Endodermal cell (in vitro differentiated cells): ENCODE measurements at regions not wholly inside any gene's neighbourhood (a gene's known extent, or its start where the extent isn't known, plus 50 kb on each side); places are given as distances from the start of the nearest gene placed in this dataset.
A peak's percentile ranks its signal among the peaks of the same experiment; 100 is the strongest.

ENCODE experiments used
- DNase-seq: peaks from one replicate; pipeline ENCODE4 v3.0.0-alpha.2; 2017
- H3K27ac ChIP-seq: 2 replicates; pipeline ENCODE4 v1.5.1; 2013; ENCODE audit warnings: mild to moderate bottlenecking, low read depth, low read length, moderate library complexity
- H3K27me3 ChIP-seq: 2 replicates; pipeline ENCODE4 v1.6.1; 2013; ENCODE audit warnings: mild to moderate bottlenecking, low read length, moderate library complexity; ENCODE audit not compliant: insufficient read depth, control insufficient read depth, poor library complexity, severe bottlenecking
- H3K36me3 ChIP-seq: 2 replicates; pipeline ENCODE4 v1.7.0; 2013; ENCODE audit warnings: mild to moderate bottlenecking, low read length, moderate library complexity; ENCODE audit not compliant: control insufficient read depth, insufficient read depth
- H3K4me1 ChIP-seq: one replicate; pipeline ENCODE4 v1.7.0; 2013; ENCODE audit warnings: low read length; ENCODE audit not compliant: control insufficient read depth, insufficient read depth
- H3K4me3 ChIP-seq: 2 replicates; pipeline ENCODE4 v1.5.1; 2013; ENCODE audit warnings: mild to moderate bottlenecking, low read length, moderate library complexity
- H3K9ac ChIP-seq: 2 replicates; pipeline ENCODE4 v1.6.1; 2013; ENCODE audit warnings: mild to moderate bottlenecking, low read length, moderate library complexity; ENCODE audit not compliant: poor library complexity, severe bottlenecking; ENCODE audit errors: extremely low read depth
- H3K9me3 ChIP-seq: 2 replicates; pipeline ENCODE4 v1.6.1; 2013; ENCODE audit warnings: mild to moderate bottlenecking, low read length, moderate library complexity; ENCODE audit not compliant: control insufficient read depth
- H3K27ac Mint-ChIP-seq: 2 replicates; pipeline ENCODE4 v1.8.0; 2020; ENCODE audit warnings: mixed read lengths
- H3K27me3 Mint-ChIP-seq: 2 replicates; pipeline ENCODE4 v1.8.0; 2021; ENCODE audit warnings: mild to moderate bottlenecking, mixed read lengths; ENCODE audit not compliant: insufficient read depth
- H3K36me3 Mint-ChIP-seq: 2 replicates; pipeline ENCODE4 v1.8.0; 2020; ENCODE audit warnings: low read depth, mixed read lengths
- H3K4me1 Mint-ChIP-seq: 2 replicates; pipeline ENCODE4 v1.8.0; 2020; ENCODE audit warnings: mixed read lengths
- H3K4me3 Mint-ChIP-seq: 2 replicates; pipeline ENCODE4 v1.8.0; 2020; ENCODE audit warnings: mild to moderate bottlenecking, moderate library complexity, mixed read lengths
- H3K9me3 Mint-ChIP-seq: 2 replicates; pipeline ENCODE4 v1.8.0; 2020; ENCODE audit warnings: mild to moderate bottlenecking, mixed read lengths
- WGBS, 2 experiments: methylation state at CpG; one replicate each; pipeline versions ENCODE4 v1.1.5 to v1.1.7; 2013; ENCODE audit warnings: missing lambda C conversion rate in 2 of 2, mixed read lengths in 1 of 2; ENCODE audit not compliant: insufficient coverage in 1 of 2, insufficient read length in 1 of 2; 5-methylcytosine and 5-hydroxymethylcytosine counted together
- TF ChIP-seq, protein P1 (sequence below): fragments of 200-600 bp; sonication (generic); conservative IDR thresholded peaks from 2 replicates; pipeline ENCODE4 v1.5.0; 2021; ENCODE audit warnings: antibody characterized with exemption, mild to moderate bottlenecking

DNA sequence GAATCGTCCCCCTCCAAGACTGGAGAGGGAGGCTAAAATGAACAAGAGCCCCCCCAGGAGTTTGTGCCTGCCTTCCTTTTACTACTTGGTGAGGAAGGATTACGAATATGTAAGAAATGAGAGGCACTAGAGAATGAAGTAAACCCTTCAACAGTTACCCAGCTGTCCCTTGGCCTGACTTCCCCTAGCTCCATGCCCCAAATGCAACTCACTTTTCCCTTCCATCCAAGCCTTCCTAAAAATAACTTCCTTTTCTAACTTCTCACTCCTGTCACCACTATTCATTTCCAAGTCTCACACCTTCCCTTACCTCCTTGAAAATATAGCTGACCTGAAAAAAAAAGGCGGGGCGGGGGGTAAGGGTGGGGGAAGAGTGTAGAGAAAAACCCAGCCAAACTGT lies 96.6 kb upstream of the HNRNPU start:
- Mint-ChIP-seq H3K27me3 (no peaks in the 10 kb centered on the region), H3K4me1 (peaks cover 22% of the 10 kb centered on the region), H3K9me3 (no peaks in the 10 kb centered on the region), H3K27ac (peak overlapping the region; percentile 79), H3K4me3 (no peak overlapping the region), H3K36me3 (no peaks in the 10 kb centered on the region)
- TF ChIP-seq, protein P1, sequence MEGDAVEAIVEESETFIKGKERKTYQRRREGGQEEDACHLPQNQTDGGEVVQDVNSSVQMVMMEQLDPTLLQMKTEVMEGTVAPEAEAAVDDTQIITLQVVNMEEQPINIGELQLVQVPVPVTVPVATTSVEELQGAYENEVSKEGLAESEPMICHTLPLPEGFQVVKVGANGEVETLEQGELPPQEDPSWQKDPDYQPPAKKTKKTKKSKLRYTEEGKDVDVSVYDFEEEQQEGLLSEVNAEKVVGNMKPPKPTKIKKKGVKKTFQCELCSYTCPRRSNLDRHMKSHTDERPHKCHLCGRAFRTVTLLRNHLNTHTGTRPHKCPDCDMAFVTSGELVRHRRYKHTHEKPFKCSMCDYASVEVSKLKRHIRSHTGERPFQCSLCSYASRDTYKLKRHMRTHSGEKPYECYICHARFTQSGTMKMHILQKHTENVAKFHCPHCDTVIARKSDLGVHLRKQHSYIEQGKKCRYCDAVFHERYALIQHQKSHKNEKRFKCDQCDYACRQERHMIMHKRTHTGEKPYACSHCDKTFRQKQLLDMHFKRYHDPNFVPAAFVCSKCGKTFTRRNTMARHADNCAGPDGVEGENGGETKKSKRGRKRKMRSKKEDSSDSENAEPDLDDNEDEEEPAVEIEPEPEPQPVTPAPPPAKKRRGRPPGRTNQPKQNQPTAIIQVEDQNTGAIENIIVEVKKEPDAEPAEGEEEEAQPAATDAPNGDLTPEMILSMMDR = no peak
- H3K9me3 ChIP-seq = no peaks in the 10 kb centered on the region
- no peak overlapping the region for H3K27ac ChIP-seq
- no peak for DNase-seq
- 87 to 89% methylated on average over 3 to 4 of the region's 4 CpGs for WGBS, 2 experiments
- no peak overlapping the region for H3K4me3 ChIP-seq
- H3K9ac ChIP-seq = no peak overlapping the region
- H3K4me1 ChIP-seq = peaks cover 2% of the 10 kb centered on the region
- H3K36me3 ChIP-seq = no peaks in the 10 kb centered on the region
- H3K27me3 ChIP-seq = no peaks in the 10 kb centered on the region

DNA sequence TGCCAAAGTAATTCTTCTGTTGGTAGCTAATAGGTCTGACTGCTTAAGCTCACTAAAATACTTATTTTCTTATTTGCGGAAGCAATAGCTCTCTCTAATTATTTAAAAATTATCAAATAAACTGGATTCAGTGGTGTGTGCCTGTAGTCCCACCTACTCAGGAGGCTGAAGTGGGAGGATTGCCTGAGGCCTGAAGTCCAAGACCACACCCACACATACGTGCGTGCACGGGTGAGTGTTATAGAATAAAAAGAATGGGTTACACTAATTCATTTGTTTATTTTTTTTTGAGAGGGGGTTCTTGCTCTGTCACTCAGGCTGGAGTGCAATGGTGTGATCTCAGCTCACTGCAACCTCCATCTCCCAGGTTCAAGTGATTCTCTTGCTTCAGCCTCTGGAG lies 94.2 kb upstream of the HNRNPU start:
- Histone ChIP-seq H3K4me3 (no peak overlapping the region), H3K4me1 (peaks cover 4% of the 10 kb centered on the region), H3K27me3 (no peaks in the 10 kb centered on the region), H3K9me3 (no peaks in the 10 kb centered on the region), H3K9ac (no peak overlapping the region), H3K27ac (no peak overlapping the region), H3K36me3 (no peaks in the 10 kb centered on the region)
- H3K36me3 Mint-ChIP-seq = no peaks in the 10 kb centered on the region
- TF ChIP-seq, protein P1 = no peak
- H3K27ac Mint-ChIP-seq = no peak overlapping the region
- no peaks in the 10 kb centered on the region for H3K9me3 Mint-ChIP-seq
- DNase-seq = no peak
- H3K4me1 Mint-ChIP-seq = peaks cover 16% of the 10 kb centered on the region
- no peaks in the 10 kb centered on the region for H3K27me3 Mint-ChIP-seq
- 89% methylated on average over 3 of the region's 4 CpGs; no CpG with 5 or more reads in 1 of the 2 experiments for whole genome bisulfite sequencing, 2 experiments
- H3K4me3 Mint-ChIP-seq = no peak overlapping the region

DNA sequence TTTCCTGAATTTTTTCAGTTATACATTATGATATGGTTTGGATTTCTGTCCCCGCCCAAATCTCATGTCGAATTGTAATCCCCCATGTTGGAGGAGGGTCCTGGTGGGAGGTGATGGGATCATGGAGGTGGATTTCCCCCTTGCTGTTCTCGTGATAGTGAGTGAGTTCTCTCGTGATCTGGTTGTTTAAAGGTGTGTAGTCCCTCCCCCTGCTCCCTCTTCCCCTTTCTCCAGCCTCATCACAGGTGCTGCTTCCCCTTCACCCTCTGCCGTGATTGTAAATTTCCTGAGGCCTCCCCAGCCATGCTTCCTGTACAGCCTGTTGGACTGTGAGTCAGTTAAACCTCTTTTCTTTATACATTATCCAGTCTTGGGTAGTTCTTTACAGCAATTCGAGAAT lies 93.2 kb upstream of the HNRNPU start:
- WGBS, 2 experiments = 91 to 100% methylated on average over 2 to 4 of the region's 6 CpGs

More for the DNA sequence above, 93.2 kb upstream of the HNRNPU start:
- Mint-ChIP-seq H3K27ac (no peak overlapping the region), H3K4me3 (no peak overlapping the region), H3K36me3 (no peaks in the 10 kb centered on the region), H3K27me3 (no peaks in the 10 kb centered on the region), H3K4me1 (peaks cover 16% of the 10 kb centered on the region), H3K9me3 (no peaks in the 10 kb centered on the region)
- H3K36me3 ChIP-seq = no peaks in the 10 kb centered on the region
- no peak overlapping the region for H3K27ac ChIP-seq
- H3K4me1 ChIP-seq = peaks cover 4% of the 10 kb centered on the region
- no peaks in the 10 kb centered on the region for H3K27me3 ChIP-seq
- no peak for DNase-seq
- TF ChIP-seq, protein P1 = no peak
- no peak overlapping the region for H3K4me3 ChIP-seq
- H3K9me3 ChIP-seq = no peaks in the 10 kb centered on the region
- no peak overlapping the region for H3K9ac ChIP-seq
